RCC 7860 (cell line): ENCODE measurements at regions not wholly inside any gene's neighbourhood (a gene's known extent, or its start where the extent isn't known, plus 50 kb on each side); places are given as distances from the start of the nearest gene placed in this dataset.

Experiments
- DNase-seq: peaks from one replicate; pipeline ENCODE4 v3.0.0-alpha.2; 2015; ENCODE audit warnings: low spot score
- FAIRE-seq: peaks from 2 replicates; lab custom pipeline; 2012; peaks lifted over from hg19 to GRCh38; lab: Jason Lieb, UNC

DNA sequence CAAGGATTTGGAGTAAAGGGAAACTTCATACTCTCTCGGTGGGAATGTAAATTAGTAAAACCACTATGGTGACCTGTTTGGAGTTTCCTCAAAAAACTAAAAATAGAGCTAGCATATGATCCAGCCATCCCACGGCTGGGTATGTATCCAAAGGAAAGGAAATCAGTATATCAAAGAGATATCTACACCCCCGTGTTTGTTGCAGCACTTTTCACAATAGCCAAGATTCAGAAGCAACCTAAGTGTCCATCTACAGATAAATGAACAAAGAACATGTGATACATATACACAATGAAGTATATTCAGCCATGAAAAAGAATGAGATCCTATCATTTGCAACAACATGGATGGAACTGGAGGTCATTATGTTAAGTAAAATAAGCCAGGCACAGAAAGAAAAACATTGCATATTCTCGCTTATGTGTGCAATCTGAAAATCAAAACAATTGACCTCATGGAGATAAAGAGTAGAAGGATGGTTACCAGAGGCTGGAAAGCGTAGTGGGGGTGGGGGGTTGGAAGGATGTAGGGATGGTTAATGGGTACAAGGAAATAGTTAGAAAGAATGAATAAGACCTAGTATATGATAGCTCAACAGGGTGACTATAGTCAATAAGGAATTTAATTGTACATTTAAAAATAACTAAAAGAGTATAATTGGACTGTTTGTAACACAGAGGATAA lies 468.0 kb downstream of the BCAT1 start:
- no peak for DNase-seq
- FAIRE-seq, result no peak

DNA sequence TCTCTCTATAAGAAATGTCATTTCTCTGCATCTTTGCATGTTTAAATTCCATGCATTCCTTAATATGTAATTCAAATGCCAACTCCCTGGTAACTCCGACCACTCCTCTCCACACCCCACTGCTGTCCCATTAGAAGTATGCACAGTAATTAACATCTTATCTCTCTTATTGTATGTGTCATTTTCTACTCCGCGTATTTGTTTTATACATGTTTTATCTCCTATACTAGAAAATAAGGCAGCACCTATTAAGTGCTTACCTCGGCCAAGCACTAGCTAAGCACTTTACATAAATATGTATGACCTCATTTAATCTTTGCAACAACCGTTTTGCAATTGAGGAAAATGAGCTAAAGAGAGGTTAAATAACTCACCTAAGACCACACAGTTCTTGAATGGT lies 469.8 kb downstream of the BCAT1 start:
- DNase-seq (no peak), FAIRE-seq (no peak)

DNA sequence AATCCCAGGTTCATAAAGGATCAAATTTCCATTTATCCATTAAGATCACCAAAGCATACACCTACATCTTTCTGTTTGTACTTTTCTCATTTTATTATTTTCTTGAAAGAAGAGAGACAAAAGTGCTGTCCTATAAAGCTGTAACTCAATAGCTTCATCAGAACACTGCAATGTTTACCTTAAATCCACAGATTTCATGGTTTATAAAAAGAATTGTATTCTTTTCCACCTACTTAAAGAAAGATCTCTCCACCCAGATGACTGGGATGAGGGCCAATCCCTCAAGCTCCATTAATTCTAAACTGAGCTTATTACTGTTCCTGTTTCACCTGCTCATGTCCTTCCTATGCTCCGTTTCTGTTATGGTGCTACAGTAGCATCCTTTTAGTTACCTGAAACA lies 470.6 kb downstream of the BCAT1 start:
- FAIRE-seq (no peak), DNase-seq (no peak)

DNA sequence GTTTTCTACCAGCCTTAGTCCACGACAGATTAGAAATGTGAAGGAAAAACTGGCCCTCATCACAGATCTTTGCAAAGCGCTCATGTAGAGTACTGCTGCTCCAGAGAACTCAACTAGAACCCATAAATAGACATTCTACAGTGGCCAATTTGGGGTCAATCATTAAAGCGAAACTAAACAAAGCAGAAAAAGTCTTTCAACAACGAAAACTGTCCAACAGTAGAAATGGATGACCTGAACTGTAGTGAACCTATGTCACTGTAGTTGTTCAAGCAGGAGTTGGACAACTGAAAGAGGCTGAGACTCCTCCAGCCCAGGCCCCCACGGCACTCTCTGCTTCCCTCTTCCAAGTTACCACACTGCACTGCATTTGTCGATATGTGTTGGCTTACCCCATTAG lies 472.6 kb downstream of the BCAT1 start:
- FAIRE-seq, result no peak
- DNase-seq, result no peak

DNA sequence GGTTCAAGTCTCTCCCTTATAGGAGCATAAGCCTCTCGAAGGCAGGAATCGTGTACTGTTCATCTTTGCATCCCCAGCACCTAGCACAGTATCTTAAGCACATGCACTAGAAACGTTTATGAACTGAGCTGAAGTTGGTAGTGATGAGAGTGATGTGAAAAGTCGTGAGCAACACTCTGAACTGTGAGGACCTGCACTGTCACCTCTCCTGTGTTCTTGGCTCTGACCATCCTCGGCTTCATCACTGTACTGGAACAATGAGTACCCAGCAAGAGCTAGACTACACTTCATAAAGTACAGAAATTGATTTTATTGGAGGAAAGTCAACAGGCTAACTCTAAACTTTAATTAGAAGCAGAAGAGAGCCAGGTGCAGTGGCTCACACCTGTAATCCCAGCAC lies 473.6 kb downstream of the BCAT1 start:
- DNase-seq (no peak), FAIRE-seq (no peak)

DNA sequence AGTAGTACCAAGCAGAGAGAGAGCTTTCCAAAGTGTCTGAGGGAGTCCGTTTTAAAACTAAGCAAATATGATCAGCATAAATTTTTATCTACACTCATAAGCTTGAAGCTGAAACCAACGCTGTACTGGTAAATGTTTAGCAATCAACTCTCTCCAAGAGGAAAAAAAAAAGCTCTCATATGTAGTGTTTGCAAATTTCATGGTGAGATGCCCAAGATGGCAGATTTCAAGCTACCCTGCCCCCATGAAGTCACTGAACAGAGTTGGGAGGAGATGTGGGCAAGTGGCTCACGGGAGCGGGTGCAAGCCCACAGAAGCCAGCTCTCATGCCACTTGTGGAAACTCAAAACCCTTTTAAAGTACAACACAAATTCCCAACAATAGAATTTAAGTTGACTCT lies 475.8 kb downstream of the BCAT1 start:
- no peak for FAIRE-seq

DNA sequence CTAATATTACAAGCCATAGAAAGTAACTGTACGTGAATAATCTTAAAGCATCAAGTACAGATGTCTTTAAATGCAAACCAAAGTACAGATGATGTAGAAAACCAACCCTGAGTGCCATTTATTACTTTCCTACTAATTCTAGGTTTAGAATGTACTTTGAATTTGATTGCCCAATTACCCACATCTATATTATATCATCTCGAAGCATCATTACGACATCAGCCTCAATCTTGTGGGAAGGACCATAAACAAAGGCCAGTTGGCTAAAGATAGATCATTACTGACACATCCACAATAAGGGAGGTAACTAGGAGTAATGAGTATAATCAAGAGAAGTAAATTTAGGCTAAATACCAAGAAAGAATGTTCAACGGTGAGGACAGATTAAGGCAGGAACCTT lies 478.9 kb downstream of the BCAT1 start:
- FAIRE-seq, result no peak
- no peak for DNase-seq

More for the DNA sequence above, 475.8 kb downstream of the BCAT1 start:
- DNase-seq, result no peak

DNA sequence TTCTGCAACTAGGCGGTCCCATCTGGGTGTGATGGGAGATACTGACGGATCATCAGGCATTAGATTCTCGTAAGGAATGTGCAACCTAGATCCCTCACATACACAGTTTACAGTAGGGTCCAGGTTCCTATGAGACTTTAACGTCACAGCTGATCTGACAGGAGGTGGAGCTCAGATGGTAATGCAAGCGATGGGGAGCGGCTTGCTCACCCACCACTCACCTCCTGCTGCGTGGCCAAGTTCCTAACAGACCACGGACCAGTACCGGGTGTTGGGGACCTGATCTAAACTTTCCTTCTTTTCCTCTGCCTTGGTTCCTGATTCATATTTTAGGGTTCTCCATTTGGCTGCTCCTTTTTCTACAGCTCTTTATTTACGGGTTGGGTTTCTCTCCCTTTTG lies 479.8 kb downstream of the BCAT1 start:
- FAIRE-seq (no peak), DNase-seq (no peak)

DNA sequence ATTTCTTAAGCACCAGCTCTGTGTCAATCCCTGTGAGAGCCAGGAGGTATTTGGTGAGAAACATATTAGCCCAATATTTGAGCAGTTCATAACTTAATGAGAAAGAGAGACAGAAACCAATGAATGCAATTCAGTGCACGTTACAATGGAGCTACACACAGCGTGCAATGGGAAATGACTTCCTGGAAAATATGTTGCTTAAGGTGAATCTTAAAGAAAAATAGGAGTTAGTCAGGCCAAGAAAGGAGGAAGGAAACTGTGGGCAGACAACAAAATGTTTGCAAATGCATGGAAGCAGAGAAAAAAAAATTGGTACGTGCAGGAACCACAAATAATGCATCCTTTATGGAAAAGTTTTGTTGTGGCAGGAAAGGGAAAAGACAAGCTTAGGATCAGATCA lies 481.7 kb downstream of the BCAT1 start:
- DNase-seq, result no peak
- FAIRE-seq, result no peak

DNA sequence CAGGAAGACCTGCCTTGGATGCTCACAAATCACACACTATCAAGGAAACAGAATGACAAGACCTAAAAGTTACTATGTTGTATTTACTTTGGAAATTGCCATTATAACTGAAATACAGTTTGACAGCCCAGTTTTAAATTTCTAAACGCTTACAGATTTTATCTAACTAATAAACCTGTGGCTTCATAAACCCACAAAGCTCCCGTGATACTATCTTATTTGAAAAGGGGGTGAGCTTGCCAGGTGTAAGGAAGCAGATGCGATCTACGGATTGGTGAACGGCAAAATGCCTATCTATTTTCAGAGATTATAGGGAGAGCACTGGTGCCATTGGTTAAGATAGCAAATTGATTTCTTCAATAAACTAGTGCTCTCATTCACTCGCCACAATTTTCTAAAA lies 485.5 kb downstream of the BCAT1 start:
- DNase-seq, result no peak
- no peak for FAIRE-seq

DNA sequence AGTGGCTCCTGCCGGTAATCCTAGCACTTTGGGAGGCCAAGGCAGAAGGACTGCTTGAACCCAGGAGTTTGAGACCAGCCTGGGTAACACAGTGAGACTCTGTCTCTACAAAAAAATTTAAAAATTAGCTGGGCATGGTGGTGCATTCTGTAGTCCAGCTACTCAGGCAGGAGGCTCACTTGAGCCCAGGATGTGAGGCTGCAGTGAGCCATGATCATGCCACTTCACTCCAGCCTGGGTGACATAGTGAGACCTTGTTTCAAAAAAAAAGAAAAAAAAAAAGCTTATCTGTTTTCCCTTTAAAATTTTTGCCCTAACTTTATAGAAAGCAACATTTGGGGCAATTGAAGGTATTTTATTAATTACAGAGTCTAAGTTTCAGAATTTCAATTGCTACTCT lies 486.0 kb downstream of the BCAT1 start:
- DNase-seq (no peak), FAIRE-seq (no peak)

DNA sequence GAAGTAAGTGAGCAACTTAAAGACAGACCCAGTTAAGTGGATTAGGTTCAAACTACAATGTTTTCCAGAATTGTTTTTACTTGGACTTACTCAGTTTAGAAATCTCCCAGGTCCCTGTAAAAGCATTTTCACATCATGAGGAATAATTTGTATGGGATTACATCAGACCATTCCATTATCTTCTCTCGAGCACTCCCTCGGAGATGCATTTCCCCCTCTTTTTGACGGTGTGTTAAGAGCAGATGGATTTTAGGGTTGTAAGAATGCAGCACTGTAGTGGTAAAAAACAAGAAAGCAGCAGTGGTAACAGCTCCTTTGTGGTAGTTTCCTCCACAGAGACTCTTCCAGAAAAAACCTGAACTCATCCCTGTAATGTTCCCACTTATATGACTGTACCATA lies 488.4 kb downstream of the BCAT1 start:
- no peak for DNase-seq

DNA sequence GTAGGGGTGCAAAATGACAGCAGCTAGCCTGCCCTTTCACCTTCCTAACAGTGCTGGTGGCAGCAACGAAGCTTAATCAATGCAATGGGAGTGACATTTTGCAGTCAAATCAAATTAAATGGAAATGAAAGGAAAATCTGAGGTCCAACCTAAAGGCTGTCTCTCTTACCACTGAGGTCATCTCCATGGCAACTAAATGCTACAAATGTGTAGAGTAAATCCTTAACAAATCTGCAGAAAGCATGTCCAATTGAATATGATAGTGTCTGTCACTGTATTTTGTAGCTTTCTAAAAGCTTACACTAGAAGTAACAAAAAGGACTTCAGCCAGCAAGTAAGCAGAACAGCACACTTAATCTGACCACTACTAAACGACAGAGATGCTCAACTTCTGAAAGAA lies 488.8 kb downstream of the BCAT1 start:
- FAIRE-seq, result no peak
- no peak for DNase-seq

More for the DNA sequence above, 488.4 kb downstream of the BCAT1 start:
- no peak for FAIRE-seq

DNA sequence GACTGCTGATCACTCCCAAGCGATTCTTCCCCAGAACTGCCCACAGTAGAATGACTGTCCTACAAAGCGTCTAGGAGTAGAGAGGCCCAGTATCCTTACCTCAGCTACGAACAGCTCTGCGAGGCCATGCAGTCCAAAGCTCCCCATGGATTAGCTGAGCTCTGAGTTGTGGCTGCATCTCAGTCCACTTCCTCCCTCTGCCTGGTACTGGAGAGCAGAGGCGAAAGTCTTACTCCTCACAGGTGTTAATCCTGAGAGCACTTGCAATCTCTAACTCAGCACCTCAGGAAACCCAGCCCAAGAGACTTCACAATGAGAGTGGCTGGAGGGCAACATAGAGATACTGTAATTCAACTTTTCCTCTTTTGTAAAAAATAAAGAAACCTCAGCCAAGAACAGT lies 493.1 kb downstream of the BCAT1 start:
- DNase-seq (no peak), FAIRE-seq (no peak)

DNA sequence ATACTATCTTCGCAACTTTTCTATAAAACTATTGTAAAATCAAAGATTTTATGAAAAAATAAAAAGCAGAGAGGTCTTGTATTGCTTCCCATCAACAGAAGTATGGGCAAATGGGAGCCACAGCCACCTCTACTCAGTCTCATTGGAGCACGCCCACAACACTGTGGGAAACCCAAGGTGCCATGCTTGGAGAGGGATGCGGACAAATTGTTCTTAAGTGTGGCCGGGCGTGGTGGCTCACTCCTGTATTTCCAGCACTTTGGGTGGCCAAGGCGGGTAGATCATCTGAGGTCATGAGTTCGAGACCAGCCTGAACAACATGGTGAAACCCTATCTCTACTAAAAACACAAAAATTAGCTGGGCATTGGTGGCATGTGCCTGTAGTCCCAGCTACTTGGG lies 498.2 kb upstream of the SOX5 start:
- FAIRE-seq (no peak), DNase-seq (no peak)

DNA sequence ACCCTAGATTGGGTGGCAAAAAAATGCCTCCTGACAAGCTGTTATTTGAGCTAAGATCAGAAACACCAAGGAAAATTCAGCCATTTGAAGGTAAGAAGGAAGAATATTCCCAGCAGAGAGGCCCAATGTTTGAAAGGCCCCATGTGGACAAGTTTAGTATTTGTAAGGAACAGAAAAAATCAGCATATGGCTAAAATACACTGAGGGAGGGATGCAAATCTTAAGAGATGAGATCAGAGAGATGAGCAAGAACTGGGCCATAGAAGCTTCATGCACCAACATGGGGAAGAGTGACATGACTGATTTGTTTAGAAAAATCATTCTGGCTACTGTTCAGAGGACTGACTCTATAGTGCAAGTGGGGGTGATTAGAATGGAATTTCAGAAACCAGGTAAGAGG lies 496.8 kb upstream of the SOX5 start:
- no peak for DNase-seq
- FAIRE-seq, result no peak

DNA sequence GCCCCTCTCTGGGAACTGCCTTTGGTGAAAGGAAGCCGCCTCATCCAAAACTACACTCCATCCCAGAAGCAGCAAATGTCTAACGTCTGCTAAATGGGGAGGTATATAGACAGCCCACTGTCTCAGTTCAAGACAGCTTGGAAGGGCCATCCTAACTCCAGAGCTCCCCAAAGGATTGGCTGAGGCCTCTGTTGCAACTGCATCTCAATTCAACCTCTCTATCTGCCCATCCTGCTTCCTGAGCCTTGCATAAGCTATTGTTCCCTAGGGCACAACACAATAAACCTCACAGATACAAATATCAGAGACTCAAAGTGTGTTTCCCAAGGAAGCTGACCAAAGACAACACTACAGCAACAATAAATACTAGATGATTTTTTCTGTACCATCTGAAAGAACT lies 495.2 kb upstream of the SOX5 start:
- no peak for DNase-seq
- no peak for FAIRE-seq

DNA sequence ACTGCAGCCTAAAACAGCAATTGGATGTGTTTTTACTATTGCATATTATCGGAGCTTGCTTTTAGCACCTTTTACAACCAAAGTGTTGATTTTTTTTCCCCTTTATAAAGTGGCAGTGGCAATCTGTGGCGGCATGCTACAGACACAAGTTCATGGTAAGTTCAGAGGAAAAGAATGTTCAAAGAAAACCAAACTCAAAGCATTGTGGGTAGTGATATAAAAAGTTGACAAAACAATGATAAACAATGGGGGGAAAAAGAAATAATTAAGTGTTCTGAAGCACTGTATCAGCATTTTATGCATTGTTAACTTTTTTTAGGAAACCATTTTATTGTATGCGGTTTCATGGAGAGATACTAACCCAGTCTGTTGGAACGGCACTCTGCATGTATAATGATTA lies 492.0 kb upstream of the SOX5 start:
- no peak for DNase-seq
- no peak for FAIRE-seq

DNA sequence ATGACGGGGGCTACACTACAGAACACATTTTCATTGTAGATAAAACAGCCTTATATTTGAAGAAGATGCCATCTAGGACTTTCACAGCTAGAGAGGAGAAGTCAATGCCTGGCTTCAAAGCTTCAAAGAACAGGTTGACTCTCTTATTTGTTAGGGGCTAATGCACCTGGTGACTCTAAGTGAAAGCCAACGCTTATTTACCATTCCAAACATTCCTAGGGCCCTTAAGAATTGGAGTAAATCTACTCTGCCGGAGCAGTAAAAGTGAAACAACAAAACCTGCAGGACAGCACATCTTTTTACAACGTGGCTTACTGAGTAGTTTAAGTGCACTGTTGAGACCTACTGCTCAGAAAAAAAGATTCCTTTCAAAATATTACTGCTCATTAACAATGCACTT lies 487.2 kb upstream of the SOX5 start:
- FAIRE-seq (no peak), DNase-seq (no peak)

DNA sequence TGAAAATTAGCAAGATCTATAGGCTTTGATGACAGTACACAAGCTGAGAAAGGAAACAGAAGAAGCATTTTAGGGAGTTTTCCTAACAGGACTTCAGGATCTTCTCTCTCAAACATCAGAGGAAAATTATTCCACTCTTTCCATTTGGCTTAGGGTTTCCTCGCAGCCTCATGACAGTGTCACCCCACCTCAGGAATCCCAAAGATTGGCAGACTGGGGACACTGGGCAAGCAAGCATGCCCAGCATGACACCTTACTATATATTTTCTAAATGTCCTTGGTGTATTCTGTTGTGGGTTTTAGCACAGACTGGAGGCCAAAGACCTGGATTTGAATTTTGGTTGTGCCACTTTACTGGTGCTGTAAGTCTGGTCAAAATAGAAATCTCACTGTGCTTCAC lies 482.4 kb upstream of the SOX5 start:
- FAIRE-seq, result no peak
- DNase-seq, result no peak

DNA sequence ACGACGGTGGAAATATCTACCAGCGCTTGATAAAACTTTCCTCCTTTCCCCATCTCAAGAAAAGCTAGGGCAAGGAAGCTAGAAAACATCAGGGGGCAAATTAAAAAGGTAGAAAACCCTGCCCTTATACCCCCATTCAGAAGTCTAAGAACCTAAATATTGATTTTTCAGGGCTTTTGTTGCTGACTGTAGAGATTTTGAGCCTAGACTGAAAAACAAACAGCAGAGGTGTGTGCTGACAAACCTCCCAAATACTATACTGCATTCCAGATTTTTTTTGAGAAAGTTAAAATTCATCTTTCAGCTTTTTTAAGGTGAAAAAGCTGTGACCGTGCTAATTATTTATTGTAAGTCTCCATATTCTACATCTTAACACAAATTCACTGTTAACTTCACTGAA lies 478.3 kb upstream of the SOX5 start:
- no peak for FAIRE-seq

DNA sequence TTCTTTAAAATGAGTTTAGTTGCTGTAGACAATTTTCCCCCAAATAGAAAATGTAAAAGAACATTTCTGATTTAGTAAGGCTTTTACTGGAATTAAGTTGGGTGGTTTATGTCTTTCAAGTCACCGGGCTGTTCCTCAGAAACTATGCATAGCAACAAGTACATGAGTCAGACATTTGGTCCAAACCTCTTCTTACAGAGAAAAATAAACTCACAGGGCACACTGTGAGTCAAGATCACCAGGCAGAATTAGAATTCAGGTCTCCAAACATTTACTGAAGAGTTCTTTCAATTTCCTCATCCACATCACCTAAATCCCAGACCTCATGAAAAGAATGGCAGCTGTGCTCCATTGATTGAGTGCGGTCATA lies 476.1 kb upstream of the SOX5 start:
- no peak for DNase-seq
- no peak for FAIRE-seq

More for the DNA sequence above, 478.3 kb upstream of the SOX5 start:
- DNase-seq, result no peak

DNA sequence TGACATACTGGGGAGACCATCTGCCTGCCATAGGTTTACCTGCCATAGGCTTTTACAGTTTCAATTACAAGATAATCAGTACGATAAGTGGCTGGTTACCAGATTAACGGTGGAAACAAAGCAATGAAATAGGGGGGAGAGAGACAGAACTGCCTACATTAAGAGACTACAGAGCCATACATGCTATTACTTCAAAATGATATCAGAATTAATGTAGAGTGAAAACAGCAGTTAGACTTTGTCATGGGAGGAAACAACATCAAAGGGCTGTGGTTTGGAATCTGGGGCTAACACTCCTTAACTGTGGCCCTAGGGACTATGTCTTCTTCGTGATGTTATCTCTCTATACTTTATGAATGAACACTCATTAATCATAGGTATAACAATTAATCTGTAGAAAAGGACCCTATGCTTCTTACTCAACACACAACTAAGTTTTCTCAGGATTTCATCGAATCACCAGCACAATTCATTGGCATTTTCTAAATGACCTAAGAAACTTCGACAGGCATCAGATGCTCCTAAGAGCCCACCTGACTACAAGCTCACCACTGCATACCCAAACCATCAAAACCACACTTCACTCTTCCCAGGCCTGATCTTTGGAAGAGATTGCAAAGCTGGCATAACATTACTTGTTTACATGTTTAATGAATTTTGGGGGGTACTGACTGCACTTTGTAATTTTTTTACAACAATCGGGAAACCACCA lies 475.6 kb upstream of the SOX5 start:
- DNase-seq, result no peak

More for the DNA sequence above, 475.6 kb upstream of the SOX5 start:
- FAIRE-seq, result no peak
